GM04504 (cell line): ENCODE measurements at regions not wholly inside any gene's neighbourhood (a gene's known extent, or its start where the extent isn't known, plus 50 kb on each side); places are given as distances from the start of the nearest gene placed in this dataset.
"Not testable (repeated sequence)": the region's sequence is repeated elsewhere in the genome, so short reads cannot be mapped to it uniquely, and the experiment has no call there.

ENCODE experiments used
- DNase-seq: peaks from one replicate; pipeline ENCODE4 v3.0.0-alpha.2; 2012; ENCODE audit warnings: low read depth

- DNase-seq, result no peak
Measured at GRCh38 chr12:131391399-131391798, 319.5 kb upstream of the SFSWAP start.

- DNase-seq, result not testable (repeated sequence)
Measured at GRCh38 chr12:131394752-131395151, 316.1 kb upstream of the SFSWAP start.

DNA sequence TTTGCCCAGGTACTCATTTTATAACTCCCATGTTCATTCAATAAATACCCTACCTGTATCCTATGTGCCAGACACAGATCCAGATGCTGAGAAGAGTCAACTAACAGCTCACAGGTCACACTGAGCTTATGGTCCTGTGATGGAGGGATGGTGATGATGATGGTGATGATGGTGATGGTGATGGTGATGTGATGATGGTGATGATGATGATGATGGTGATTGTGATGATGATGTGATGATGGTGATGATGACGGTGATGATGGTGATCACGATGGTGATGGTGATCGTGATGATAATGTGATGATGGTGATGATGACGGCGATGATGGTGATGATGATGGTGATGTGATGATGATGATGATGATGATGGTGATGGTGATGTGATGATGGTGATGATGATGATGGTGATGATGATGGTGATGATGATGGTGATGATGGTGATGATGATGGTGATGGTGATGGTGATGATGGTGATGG lies 315.6 kb upstream of the SFSWAP start:
- DNase-seq, result not testable (repeated sequence)

- DNase-seq, result no peak
Measured at GRCh38 chr12:131395971-131396573, 314.8 kb upstream of the SFSWAP start.

DNA sequence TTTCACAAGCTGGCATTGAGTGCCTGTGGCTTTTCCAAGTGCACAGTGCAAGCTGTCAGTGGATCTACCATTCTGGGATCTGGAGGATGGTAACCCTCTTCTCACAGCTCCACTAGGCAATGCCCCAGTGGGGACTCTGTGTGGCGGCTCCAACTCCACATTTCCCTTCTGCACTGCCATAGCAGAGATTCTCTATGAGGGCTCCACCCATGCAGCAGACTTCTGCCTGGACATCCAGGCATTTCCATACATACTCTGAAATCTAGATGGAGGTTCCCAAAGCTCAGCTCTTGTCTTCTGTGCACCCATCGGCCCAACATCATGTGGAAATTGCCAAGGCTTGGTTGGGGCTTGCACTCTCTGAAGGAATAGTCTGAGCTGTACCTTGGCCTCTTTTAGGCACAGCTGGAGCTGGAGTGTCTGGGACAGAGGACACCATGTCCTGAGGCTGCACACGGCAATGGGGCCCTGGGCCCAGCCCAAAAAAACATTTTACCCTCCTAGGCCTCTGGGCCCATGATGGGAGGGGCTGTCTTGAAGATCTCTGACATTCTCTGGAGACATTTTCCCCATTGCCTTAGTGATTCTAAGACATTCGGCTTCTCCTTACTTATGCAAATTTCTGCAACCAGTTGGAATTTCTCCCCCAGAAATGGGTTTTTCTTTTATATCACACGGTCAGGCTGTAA lies 313.3 kb upstream of the SFSWAP start:
- no peak for DNase-seq

- no peak for DNase-seq
Measured at GRCh38 chr12:131399000-131399399, 311.9 kb upstream of the SFSWAP start.

- not testable (repeated sequence) for DNase-seq
Measured at GRCh38 chr12:131400668-131401294, 310.1 kb upstream of the SFSWAP start.

- not testable (repeated sequence) for DNase-seq
Measured at GRCh38 chr12:131401907-131402633, 308.8 kb upstream of the SFSWAP start.

DNA sequence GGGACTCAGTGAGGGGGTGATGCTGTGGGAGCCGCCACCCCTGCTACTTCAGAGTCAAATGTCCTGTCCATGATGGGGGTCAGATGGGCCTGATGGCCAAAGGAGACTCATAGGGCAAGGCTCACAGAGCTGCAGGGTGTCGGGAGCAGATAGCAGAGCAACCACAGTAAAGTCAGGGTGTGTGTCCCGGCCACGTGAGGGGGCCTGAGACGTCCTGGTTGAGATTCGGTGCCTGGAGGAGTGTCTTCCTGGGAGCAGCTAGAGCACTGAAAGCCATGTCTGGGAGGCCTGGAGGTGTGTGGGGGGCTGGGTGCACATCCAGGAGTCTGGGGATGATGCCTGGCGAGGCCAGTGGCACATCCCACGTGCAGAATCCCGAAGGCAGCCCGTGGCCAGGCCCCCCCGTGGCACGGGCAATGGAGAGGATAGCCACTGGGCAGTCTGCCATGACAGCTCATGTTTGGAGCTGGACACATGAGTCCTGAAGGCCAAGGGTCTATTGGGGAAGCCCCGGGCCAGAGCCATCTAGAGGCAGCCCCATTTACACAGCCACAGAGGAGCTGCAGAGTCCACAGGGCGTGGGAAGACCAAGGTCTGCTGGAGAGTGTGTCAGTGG lies 308.0 kb upstream of the SFSWAP start:
- no peak for DNase-seq

DNA sequence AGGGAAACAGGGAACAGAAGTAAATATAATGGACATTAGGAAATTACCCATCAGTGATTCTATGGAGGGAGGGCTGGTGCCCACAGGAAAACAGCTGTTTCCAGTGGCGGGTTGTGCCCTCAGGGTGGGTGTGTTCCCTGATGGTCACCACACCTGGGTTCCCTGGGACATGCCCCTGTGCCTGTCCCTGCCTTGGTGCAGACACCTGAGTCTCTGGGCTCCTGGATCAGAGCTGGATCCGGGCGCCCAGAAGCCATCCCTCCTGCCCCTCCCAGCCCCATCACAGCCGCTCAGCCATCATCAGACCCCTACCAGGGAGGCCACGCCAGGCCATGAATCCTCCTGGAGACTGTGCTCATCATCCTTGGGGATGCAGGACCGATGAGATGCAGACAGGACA lies 307.2 kb upstream of the SFSWAP start:
- no peak for DNase-seq

- DNase-seq, result no peak
Measured at GRCh38 chr12:131404705-131405104, 306.2 kb upstream of the SFSWAP start.

DNA sequence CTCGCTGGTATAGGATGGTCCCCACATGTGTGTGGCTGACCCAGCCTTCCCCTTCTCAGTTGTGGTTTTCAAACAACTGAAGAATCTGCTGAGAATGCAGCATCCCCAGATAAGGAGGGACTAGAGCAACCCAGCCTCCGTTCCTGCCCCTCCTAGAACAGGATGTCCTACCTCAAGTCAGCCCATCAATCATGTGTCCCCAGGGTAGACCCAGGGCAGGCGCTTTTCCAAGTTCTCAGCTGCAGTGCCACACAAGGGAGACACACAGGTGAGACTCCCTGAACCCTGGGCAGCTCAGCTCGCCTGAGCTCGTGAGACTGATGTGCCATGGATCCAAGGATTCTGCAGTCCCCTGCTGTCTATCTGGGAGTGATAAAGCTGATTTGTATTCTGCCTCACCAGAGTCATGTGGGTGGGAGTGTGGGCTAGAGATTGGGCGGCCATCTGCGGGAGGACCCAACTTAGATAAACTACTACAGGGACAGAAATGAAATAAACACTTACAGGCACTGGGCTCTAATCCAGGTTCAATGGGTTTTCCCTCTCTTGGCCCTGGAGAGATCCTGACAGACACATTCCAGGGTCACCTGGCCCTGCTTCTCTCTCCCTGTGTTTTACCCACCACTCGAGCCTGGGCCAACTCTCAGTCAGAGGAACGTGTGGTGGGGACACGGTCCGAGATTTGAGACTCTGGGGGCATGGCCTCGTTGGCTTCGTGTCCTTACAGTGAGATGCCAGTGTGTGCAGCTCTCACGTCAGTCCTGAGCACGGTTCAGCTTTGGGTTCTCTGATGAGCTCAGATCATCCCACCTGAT lies 303.5 kb upstream of the SFSWAP start:
- DNase-seq, result no peak

DNA sequence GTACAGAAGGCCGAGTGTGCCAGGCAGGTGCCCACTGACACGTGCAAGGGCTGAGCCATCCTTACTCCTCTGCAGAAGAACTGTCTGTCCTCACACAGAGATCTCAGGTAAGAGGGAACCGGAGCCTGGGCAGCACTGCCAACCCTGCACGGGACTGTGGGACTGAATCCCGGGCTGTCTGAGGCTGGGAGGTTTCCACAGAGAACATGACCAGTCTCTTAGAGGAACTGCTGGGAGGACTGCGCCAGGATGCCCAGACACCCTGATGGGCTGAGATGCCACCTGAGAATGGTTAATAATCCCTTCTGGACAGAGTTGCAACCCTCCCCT lies 302.9 kb upstream of the SFSWAP start:
- DNase-seq, result no peak

DNA sequence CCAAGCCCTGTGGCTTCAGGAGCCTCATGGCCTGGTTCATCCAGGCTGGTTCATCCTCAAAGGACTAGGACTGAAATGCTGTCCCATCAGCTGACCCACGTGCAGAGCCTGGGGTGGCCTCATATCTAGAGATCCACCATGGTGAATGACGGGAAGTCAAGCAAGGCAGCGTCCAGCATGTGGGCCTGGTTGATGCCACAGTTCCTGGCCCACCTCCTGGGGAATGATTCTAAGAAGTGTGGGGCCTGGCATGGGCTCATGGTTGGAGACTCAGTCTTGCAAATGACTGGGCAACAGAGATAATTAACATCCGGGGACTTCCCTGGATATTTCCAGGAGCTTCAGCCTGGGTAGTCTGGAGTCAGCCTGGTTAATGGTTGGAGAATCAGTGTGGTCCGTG lies 302.4 kb upstream of the SFSWAP start:
- DNase-seq, result no peak

GRCh38 chr12:131409211-131409610 lies 301.7 kb upstream of the SFSWAP start:
- DNase-seq, result no peak

- DNase-seq, result not testable (repeated sequence)
Measured at GRCh38 chr12:131411827-131412226, 299.1 kb upstream of the SFSWAP start.

DNA sequence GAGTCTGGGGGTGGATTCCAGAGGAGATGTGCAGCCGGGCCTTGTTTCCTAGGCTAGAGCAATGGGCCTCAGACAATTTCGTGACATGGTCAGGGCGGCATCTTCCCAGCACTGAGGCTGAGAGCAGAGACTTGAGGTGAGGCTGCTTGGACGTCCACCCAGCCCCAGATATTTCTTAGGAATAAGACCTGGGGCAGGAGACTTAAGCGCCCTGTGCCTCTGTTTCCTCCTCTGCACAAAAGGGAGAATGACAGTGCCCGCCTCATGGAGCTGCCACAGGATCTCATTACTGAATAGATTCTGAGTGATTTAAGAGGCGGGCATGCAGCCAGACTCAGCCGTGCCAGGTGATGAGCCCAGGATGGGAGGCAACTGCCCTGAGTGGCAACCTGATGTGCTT lies 297.9 kb upstream of the SFSWAP start:
- no peak for DNase-seq

- no peak for DNase-seq
Measured at GRCh38 chr12:131413471-131413870, 297.4 kb upstream of the SFSWAP start.

DNA sequence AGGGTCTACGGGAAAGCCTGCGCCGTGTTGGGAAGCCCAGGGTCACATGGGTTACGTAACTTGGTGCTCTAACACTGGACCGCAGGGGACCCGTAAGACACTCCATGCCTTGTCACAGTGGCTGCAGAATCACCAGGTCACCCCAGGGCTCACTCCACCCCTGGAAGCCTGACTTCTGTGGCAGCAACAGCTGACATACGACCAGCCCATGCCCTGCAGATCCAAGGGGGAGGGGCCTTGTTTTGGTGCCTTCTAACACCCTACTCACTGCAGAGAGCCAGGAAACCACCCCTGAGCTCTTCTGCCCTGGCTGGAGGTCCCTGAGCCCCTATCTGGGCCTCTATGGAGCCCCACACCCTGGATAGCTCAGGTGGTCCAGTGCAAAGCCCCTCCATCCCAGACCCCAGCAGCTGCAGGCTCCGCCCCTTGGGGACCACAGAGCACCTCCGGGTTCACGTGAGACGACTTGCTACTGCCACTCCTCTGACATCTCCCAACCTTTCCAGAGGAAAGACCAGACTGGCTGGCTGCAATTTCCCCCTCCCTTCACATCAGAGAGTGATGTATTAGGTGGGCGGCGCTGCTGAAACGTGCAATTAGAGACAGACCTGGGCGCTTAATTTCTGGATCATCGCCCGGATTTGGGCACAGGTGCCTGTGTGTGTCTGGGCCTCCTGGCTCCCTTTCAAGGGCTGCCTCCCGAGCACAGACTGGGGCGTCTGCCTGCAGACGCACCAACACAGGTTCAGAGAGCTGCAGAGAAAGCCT lies 296.6 kb upstream of the SFSWAP start:
- DNase-seq, result not testable (repeated sequence)

DNA sequence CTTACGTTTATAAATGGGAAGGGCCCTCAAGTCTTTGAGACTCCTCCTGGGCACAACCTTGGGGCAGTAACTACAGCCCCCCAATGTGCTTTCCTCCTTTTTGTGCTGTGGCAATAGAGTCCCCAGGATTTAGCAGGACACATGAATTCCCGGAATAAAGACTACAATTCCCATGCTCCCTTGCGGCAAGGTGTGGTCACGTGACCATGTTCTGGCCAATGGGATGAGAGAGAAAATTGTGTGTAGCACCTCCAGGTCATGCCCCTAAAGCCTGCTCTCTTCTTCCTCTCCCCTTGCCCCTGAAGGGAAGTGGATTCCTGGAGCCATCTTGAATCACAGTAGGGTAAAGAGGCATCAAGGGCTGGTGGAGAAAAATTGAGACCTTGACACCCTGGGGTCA lies 295.1 kb upstream of the SFSWAP start:
- DNase-seq, result no peak

- no peak for DNase-seq
Measured at GRCh38 chr12:131418121-131418520, 292.8 kb upstream of the SFSWAP start.
